ENCODE measurements at regions not wholly inside any gene's neighbourhood (a gene's known extent, or its start where the extent isn't known, plus 50 kb on each side); places are given as distances from the start of the nearest gene placed in this dataset.

GRCh38 chr15:97745481-97746071 lies 214.9 kb upstream of the ARRDC4 start:
- H3K27me3 Mint-ChIP-seq (ENCODE audit: unreplicated experiment): peaks cover 3% of the 10 kb centered on the region
- no peaks in the 10 kb centered on the region for H3K9me3 Mint-ChIP-seq (ENCODE audit: unreplicated experiment)
- no peak overlapping the region for H3K27ac Mint-ChIP-seq (ENCODE audit: unreplicated experiment)
- no peak overlapping the region for H3K4me3 Mint-ChIP-seq (ENCODE audit: unreplicated experiment)
- H3K4me1 Mint-ChIP-seq (ENCODE audit: unreplicated experiment): no peaks in the 10 kb centered on the region
- no peak for DNase-seq (ENCODE audit: extremely low spot score, unreplicated experiment)
- H3K36me3 Mint-ChIP-seq (ENCODE audit: unreplicated experiment): no peaks in the 10 kb centered on the region
- peak; percentile 60 for TF ChIP-seq CTCF (IDR thresholded peaks at IDR 0.05)

DNA sequence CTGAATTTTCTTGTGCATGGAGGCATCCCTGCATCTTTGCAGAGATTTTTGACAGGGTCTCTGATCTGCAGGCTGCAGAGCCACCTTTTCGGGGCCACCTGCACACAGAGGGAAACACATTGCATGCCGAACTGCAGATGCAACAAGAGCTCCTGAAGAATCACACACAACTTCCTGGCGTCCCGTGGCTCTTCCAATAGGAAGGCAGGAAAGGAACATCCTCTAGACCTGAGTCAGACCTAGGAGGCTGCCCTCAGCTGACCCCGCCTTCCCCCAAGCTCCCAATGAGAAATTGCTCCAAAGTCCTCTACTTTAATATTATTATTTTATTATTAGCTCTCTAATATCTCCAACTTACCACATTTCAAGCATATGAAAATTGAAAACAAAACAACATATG lies 213.2 kb upstream of the ARRDC4 start:
- Mint-ChIP-seq H3K27ac (ENCODE audit: unreplicated experiment) (no peak overlapping the region), H3K36me3 (ENCODE audit: unreplicated experiment) (no peaks in the 10 kb centered on the region), H3K4me1 (ENCODE audit: unreplicated experiment) (no peaks in the 10 kb centered on the region), H3K9me3 (ENCODE audit: unreplicated experiment) (no peaks in the 10 kb centered on the region), H3K27me3 (ENCODE audit: unreplicated experiment) (peaks cover 10% of the 10 kb centered on the region), H3K4me3 (ENCODE audit: unreplicated experiment) (no peak overlapping the region)
- DNase-seq (ENCODE audit: extremely low spot score, unreplicated experiment): no peak
- TF ChIP-seq CTCF (IDR thresholded peaks at IDR 0.05): no peak

- no peaks in the 10 kb centered on the region for H3K36me3 Mint-ChIP-seq (ENCODE audit: unreplicated experiment)
- TF ChIP-seq CTCF (IDR thresholded peaks at IDR 0.05): no peak
- DNase-seq (ENCODE audit: extremely low spot score, unreplicated experiment): no peak
- H3K4me1 Mint-ChIP-seq (ENCODE audit: unreplicated experiment): no peaks in the 10 kb centered on the region
- H3K27ac Mint-ChIP-seq (ENCODE audit: unreplicated experiment): no peak overlapping the region
- H3K4me3 Mint-ChIP-seq (ENCODE audit: unreplicated experiment): no peak overlapping the region
- H3K27me3 Mint-ChIP-seq (ENCODE audit: unreplicated experiment): peaks cover 16% of the 10 kb centered on the region
- no peaks in the 10 kb centered on the region for H3K9me3 Mint-ChIP-seq (ENCODE audit: unreplicated experiment)
Observed at GRCh38 chr15:97748576-97748975, 211.9 kb upstream of the ARRDC4 start.

DNA sequence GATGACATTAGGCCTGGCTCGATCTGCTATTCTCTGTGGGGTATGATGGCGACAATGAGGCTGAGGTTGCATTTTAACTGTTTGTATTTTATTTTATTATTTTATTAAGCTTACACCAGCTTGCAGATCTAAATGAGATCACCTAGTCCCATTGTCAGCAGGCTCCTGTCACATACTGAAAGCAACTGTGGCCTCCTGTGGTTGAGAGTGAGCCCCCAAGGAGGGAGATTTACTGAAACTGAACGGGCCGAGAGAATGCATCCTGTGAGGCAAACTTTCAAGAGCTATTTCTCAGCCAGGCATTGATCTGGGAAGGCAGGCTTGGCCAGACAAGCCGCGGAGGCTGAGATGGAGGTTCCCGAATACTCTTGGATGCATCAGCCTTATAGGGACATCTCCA lies 210.4 kb upstream of the ARRDC4 start:
- Mint-ChIP-seq H3K27ac (ENCODE audit: unreplicated experiment) (no peak overlapping the region), H3K36me3 (ENCODE audit: unreplicated experiment) (no peaks in the 10 kb centered on the region), H3K9me3 (ENCODE audit: unreplicated experiment) (no peaks in the 10 kb centered on the region), H3K4me1 (ENCODE audit: unreplicated experiment) (no peaks in the 10 kb centered on the region), H3K27me3 (ENCODE audit: unreplicated experiment) (peaks cover 21% of the 10 kb centered on the region), H3K4me3 (ENCODE audit: unreplicated experiment) (no peak overlapping the region)
- DNase-seq (ENCODE audit: extremely low spot score, unreplicated experiment): no peak
- no peak for TF ChIP-seq CTCF (IDR thresholded peaks at IDR 0.05)

DNA sequence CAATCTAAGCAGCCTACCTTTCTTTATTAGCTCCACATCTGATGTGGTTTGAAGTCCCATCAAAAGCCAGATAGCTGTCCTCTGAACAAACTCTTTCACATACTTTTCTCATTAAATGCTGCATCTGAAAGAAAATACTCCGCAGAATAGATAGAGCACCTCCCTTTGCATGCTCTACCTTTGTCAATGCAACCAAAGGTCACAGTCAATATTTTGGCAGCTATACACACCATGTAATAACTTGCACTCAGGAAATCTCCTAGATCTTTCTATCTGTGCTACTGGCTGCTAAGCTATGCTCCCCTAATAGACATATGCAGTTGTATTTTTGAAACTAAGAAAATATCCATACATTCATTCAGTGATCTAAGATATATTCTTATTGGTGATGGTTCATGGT lies 204.8 kb upstream of the ARRDC4 start:
- Mint-ChIP-seq H3K27me3 (ENCODE audit: unreplicated experiment) (peaks cover 40% of the 10 kb centered on the region), H3K27ac (ENCODE audit: unreplicated experiment) (no peak overlapping the region), H3K9me3 (ENCODE audit: unreplicated experiment) (no peaks in the 10 kb centered on the region), H3K4me1 (ENCODE audit: unreplicated experiment) (peaks cover 3% of the 10 kb centered on the region), H3K36me3 (ENCODE audit: unreplicated experiment) (no peaks in the 10 kb centered on the region), H3K4me3 (ENCODE audit: unreplicated experiment) (no peak overlapping the region)
- DNase-seq (ENCODE audit: extremely low spot score, unreplicated experiment): no peak
- TF ChIP-seq CTCF (IDR thresholded peaks at IDR 0.05): no peak

All from osteocyte (in vitro differentiated cells).